ENCODE measurements at regions not wholly inside any gene's neighbourhood (a gene's known extent, or its start where the extent isn't known, plus 50 kb on each side); places are given as distances from the start of the nearest gene placed in this dataset.

GRCh38 chr3:5663601-5664000, 476.1 kb downstream of the EDEM1 start:
- no peaks in the 10 kb centered on the region for H3K4me1 ChIP-seq (ENCODE audit: control insufficient read depth, insufficient read depth, low read length)
- H3K9me3 ChIP-seq (ENCODE audit: control insufficient read depth, low read length) = no peaks in the 10 kb centered on the region
- H3K4me3 ChIP-seq (ENCODE audit: low read length) = no peak overlapping the region

DNA sequence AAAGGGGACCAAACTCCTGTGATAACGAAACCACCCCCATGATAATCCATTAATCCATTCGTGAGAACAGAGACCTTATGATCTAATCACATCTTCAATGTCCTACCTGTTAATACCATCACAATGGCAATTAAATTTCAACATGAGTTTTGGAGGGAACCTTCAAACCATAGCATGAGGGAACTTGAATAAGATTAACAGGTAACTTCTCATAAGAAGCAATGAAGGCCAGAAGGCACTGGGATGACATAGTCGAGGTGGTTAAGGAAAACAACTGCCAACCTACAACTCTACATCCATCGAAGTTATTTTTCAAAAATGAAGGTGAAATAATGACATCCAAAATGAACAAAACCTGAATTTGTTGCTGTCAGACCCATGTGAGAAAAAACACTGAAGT, 478.9 kb downstream of the EDEM1 start:
- Histone ChIP-seq H3K36me3 (ENCODE audit: control insufficient read depth, insufficient read depth, low read length) (no peaks in the 10 kb centered on the region), H3K4me3 (ENCODE audit: low read length) (no peak overlapping the region), H3K9ac (ENCODE audit: low read length) (no peak overlapping the region), H3K4me1 (ENCODE audit: control insufficient read depth, insufficient read depth, low read length) (no peaks in the 10 kb centered on the region), H3K9me3 (ENCODE audit: control insufficient read depth, low read length) (no peaks in the 10 kb centered on the region), H3K27me3 (ENCODE audit: control insufficient read depth, insufficient read depth, low read length) (no peaks in the 10 kb centered on the region)

More at GRCh38 chr3:5663601-5664000, 476.1 kb downstream of the EDEM1 start:
- Histone ChIP-seq H3K36me3 (ENCODE audit: control insufficient read depth, insufficient read depth, low read length) (no peaks in the 10 kb centered on the region), H3K9ac (ENCODE audit: low read length) (no peak overlapping the region), H3K27me3 (ENCODE audit: control insufficient read depth, insufficient read depth, low read length) (no peaks in the 10 kb centered on the region)

GRCh38 chr3:5673521-5673920, 486.0 kb downstream of the EDEM1 start:
- no peak overlapping the region for H3K4me3 ChIP-seq (ENCODE audit: low read length)
- H3K27me3 ChIP-seq (ENCODE audit: control insufficient read depth, insufficient read depth, low read length) = no peaks in the 10 kb centered on the region
- H3K36me3 ChIP-seq (ENCODE audit: control insufficient read depth, insufficient read depth, low read length) = no peaks in the 10 kb centered on the region
- H3K4me1 ChIP-seq (ENCODE audit: control insufficient read depth, insufficient read depth, low read length) = no peaks in the 10 kb centered on the region
- H3K9ac ChIP-seq (ENCODE audit: low read length) = no peak overlapping the region
- no peaks in the 10 kb centered on the region for H3K9me3 ChIP-seq (ENCODE audit: control insufficient read depth, low read length)

DNA sequence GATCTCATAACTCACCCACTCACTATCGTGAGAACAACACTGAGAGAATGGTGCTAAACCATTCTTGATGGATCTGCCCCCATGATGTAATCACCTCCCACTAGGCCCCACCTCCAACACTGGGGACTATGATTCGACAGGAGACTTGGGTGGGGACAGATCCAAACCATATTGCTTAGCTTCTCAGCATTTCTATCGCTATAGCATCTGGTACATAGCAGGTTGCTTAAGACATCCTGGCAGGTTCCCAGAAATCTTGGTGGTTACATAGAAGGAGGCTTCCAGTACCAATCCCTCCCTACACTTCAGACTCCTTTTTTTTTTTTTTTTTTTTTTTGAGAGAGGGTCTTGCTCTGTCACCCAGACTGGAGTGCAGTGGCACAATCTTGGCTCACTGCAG, 487.8 kb downstream of the EDEM1 start:
- Histone ChIP-seq H3K9me3 (ENCODE audit: control insufficient read depth, low read length) (no peaks in the 10 kb centered on the region), H3K9ac (ENCODE audit: low read length) (no peak overlapping the region), H3K4me3 (ENCODE audit: low read length) (no peak overlapping the region), H3K27me3 (ENCODE audit: control insufficient read depth, insufficient read depth, low read length) (no peaks in the 10 kb centered on the region), H3K4me1 (ENCODE audit: control insufficient read depth, insufficient read depth, low read length) (no peaks in the 10 kb centered on the region), H3K36me3 (ENCODE audit: control insufficient read depth, insufficient read depth, low read length) (no peaks in the 10 kb centered on the region)

DNA sequence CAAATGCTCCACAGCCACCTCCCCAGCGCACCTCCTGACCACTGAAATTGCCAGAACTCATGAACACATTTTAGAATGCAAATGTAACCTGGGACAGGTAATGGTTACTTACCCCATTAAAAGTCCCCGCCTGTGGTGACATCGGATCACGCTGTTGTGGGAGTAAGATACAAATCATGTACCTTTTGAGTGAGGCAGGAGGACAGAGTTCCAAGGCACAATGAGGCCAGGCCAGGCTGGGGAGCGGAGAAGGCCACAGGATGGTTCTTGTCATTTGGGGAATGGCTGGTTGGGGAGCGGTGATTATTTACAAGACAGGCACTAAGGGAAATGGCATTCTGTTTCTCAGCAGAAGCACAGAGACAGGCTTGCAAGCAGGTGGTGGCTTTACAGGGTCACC, 490.0 kb downstream of the EDEM1 start:
- H3K36me3 ChIP-seq (ENCODE audit: control insufficient read depth, insufficient read depth, low read length) = no peaks in the 10 kb centered on the region
- H3K9ac ChIP-seq (ENCODE audit: low read length) = no peak overlapping the region
- H3K27me3 ChIP-seq (ENCODE audit: control insufficient read depth, insufficient read depth, low read length) = no peaks in the 10 kb centered on the region
- H3K9me3 ChIP-seq (ENCODE audit: control insufficient read depth, low read length) = no peaks in the 10 kb centered on the region
- no peaks in the 10 kb centered on the region for H3K4me1 ChIP-seq (ENCODE audit: control insufficient read depth, insufficient read depth, low read length)
- no peak overlapping the region for H3K4me3 ChIP-seq (ENCODE audit: low read length)

DNA sequence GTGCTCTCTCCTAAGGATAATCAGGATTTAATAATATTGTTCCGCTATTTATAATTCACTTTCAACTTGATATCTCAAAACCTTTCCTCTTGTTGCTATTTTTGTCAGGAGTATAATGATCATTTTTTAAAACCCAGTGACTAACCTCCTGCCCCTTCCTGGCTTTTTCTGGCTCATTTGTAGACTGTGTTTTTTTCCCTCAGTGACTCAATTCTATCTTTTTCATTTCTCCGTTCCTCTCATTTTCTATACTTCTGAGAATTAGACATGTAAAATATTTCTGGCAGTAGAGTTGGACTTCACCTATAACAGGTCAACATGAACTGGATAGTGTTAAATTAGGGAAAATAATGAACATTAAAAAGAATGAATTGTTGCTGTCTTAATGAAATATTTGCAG, 490.7 kb downstream of the EDEM1 start:
- Histone ChIP-seq H3K9ac (ENCODE audit: low read length) (no peak overlapping the region), H3K4me1 (ENCODE audit: control insufficient read depth, insufficient read depth, low read length) (no peaks in the 10 kb centered on the region), H3K27me3 (ENCODE audit: control insufficient read depth, insufficient read depth, low read length) (no peaks in the 10 kb centered on the region), H3K4me3 (ENCODE audit: low read length) (no peak overlapping the region), H3K9me3 (ENCODE audit: control insufficient read depth, low read length) (no peaks in the 10 kb centered on the region), H3K36me3 (ENCODE audit: control insufficient read depth, insufficient read depth, low read length) (no peaks in the 10 kb centered on the region)

GRCh38 chr3:5678844-5679243, 491.3 kb downstream of the EDEM1 start:
- Histone ChIP-seq H3K36me3 (ENCODE audit: control insufficient read depth, insufficient read depth, low read length) (no peaks in the 10 kb centered on the region), H3K4me1 (ENCODE audit: control insufficient read depth, insufficient read depth, low read length) (no peaks in the 10 kb centered on the region), H3K9ac (ENCODE audit: low read length) (no peak overlapping the region), H3K4me3 (ENCODE audit: low read length) (no peak overlapping the region), H3K9me3 (ENCODE audit: control insufficient read depth, low read length) (no peaks in the 10 kb centered on the region), H3K27me3 (ENCODE audit: control insufficient read depth, insufficient read depth, low read length) (no peaks in the 10 kb centered on the region)

GRCh38 chr3:5687230-5687629, 499.7 kb downstream of the EDEM1 start:
- no peaks in the 10 kb centered on the region for H3K9me3 ChIP-seq (ENCODE audit: control insufficient read depth, low read length)
- H3K36me3 ChIP-seq (ENCODE audit: control insufficient read depth, insufficient read depth, low read length) = no peaks in the 10 kb centered on the region
- no peak overlapping the region for H3K9ac ChIP-seq (ENCODE audit: low read length)
- no peaks in the 10 kb centered on the region for H3K27me3 ChIP-seq (ENCODE audit: control insufficient read depth, insufficient read depth, low read length)
- no peaks in the 10 kb centered on the region for H3K4me1 ChIP-seq (ENCODE audit: control insufficient read depth, insufficient read depth, low read length)
- H3K4me3 ChIP-seq (ENCODE audit: low read length) = no peak overlapping the region

DNA sequence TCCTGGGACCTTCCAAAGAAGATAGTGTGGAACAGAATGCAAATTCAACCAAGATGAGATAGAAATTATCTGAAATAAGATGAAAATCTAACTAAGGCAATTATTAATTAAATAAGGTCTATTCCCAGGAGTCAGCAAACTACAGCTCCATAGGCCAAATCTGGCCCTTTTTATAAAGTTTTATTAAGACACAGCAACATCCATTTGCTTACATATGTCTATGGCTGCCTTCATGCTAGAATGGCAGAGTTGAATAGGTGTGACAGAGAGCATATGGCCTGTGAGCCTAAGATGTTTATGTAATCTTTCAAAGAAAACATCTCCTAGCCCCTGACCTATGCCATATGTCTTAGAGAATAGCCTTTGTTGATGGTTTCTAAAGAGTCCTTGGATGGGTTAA, 503.0 kb downstream of the EDEM1 start:
- H3K36me3 ChIP-seq (ENCODE audit: control insufficient read depth, insufficient read depth, low read length) = no peaks in the 10 kb centered on the region
- no peaks in the 10 kb centered on the region for H3K4me1 ChIP-seq (ENCODE audit: control insufficient read depth, insufficient read depth, low read length)
- H3K27me3 ChIP-seq (ENCODE audit: control insufficient read depth, insufficient read depth, low read length) = no peaks in the 10 kb centered on the region
- no peak overlapping the region for H3K9ac ChIP-seq (ENCODE audit: low read length)
- H3K4me3 ChIP-seq (ENCODE audit: low read length) = no peak overlapping the region
- H3K9me3 ChIP-seq (ENCODE audit: control insufficient read depth, low read length) = no peaks in the 10 kb centered on the region

DNA sequence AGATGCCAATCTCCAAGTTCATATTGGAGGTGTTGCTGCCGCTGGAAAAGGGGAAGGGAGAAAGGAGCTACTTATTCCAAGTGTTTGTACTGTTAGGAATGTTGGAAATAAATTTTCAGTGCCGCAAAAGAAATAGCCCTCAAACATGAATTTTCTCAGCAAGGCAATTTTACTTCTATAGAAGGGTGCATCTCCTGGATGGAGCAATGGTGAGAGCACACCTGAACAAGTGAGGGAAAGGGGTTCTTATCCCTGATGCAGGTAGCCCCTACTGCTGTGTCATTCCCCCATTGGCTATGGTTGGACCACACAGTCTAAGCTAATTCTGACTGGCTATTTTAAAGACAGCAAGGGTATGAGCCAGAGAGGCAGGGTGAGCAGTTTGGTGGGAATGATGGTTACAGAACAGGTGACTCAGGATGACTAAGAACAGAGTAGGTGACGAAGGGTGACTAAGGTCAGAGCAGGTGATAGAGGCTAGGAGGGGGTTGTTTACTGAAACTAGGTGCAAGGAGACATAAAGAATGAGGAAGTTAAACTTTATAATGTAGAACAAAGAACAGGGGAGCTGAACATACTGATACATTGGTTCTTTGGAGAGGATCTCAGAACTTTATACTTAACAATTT, 503.5 kb downstream of the EDEM1 start:
- H3K27me3 ChIP-seq (ENCODE audit: control insufficient read depth, insufficient read depth, low read length) = no peaks in the 10 kb centered on the region
- no peaks in the 10 kb centered on the region for H3K4me1 ChIP-seq (ENCODE audit: control insufficient read depth, insufficient read depth, low read length)
- H3K4me3 ChIP-seq (ENCODE audit: low read length) = no peak overlapping the region
- no peaks in the 10 kb centered on the region for H3K36me3 ChIP-seq (ENCODE audit: control insufficient read depth, insufficient read depth, low read length)
- H3K9ac ChIP-seq (ENCODE audit: low read length) = no peak overlapping the region
- H3K9me3 ChIP-seq (ENCODE audit: control insufficient read depth, low read length) = no peaks in the 10 kb centered on the region

- Histone ChIP-seq H3K36me3 (ENCODE audit: control insufficient read depth, insufficient read depth, low read length) (no peaks in the 10 kb centered on the region), H3K4me3 (ENCODE audit: low read length) (no peak overlapping the region), H3K4me1 (ENCODE audit: control insufficient read depth, insufficient read depth, low read length) (no peaks in the 10 kb centered on the region), H3K9me3 (ENCODE audit: control insufficient read depth, low read length) (no peaks in the 10 kb centered on the region), H3K27me3 (ENCODE audit: control insufficient read depth, insufficient read depth, low read length) (no peaks in the 10 kb centered on the region), H3K9ac (ENCODE audit: low read length) (no peak overlapping the region)
Measured at GRCh38 chr3:5692446-5692845, 504.9 kb downstream of the EDEM1 start.

DNA sequence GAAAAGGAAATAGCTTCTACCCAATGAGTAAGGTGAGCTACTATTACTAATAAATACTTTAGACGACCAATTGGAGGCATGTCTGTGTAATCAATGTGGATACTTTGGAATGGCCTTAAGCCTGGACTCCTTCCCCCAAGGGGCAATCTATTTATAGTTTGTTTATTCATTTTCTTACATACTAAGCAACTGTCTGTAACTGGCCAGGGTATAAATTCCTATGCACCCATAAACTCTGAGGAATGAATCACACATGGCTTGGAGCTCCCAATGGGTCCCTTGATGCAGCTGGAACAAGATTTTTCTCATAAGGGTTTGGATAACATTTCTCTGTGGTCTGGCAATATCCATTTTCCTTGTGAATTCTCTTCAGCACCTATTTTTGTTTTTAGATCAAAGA, 506.8 kb downstream of the EDEM1 start:
- no peak overlapping the region for H3K4me3 ChIP-seq (ENCODE audit: low read length)
- no peaks in the 10 kb centered on the region for H3K36me3 ChIP-seq (ENCODE audit: control insufficient read depth, insufficient read depth, low read length)
- H3K9me3 ChIP-seq (ENCODE audit: control insufficient read depth, low read length) = no peaks in the 10 kb centered on the region
- no peaks in the 10 kb centered on the region for H3K27me3 ChIP-seq (ENCODE audit: control insufficient read depth, insufficient read depth, low read length)
- H3K4me1 ChIP-seq (ENCODE audit: control insufficient read depth, insufficient read depth, low read length) = peaks cover 4% of the 10 kb centered on the region
- no peak overlapping the region for H3K9ac ChIP-seq (ENCODE audit: low read length)

GRCh38 chr3:5698851-5699250, 511.3 kb downstream of the EDEM1 start:
- no peaks in the 10 kb centered on the region for H3K27me3 ChIP-seq (ENCODE audit: control insufficient read depth, insufficient read depth, low read length)
- H3K9me3 ChIP-seq (ENCODE audit: control insufficient read depth, low read length) = no peaks in the 10 kb centered on the region
- H3K4me1 ChIP-seq (ENCODE audit: control insufficient read depth, insufficient read depth, low read length) = peaks cover 23% of the 10 kb centered on the region
- H3K4me3 ChIP-seq (ENCODE audit: low read length) = no peak overlapping the region
- no peak overlapping the region for H3K9ac ChIP-seq (ENCODE audit: low read length)
- H3K36me3 ChIP-seq (ENCODE audit: control insufficient read depth, insufficient read depth, low read length) = no peaks in the 10 kb centered on the region

Data from mucosa of stomach (tissue), 1 donor.